Ishikawa (cell line): ENCODE measurements at regions not wholly inside any gene's neighbourhood (a gene's known extent, or its start where the extent isn't known, plus 50 kb on each side); places are given as distances from the start of the nearest gene placed in this dataset.

Experiments used
- CEBPB ChIP-seq: IDR thresholded peaks from 2 replicates; pipeline ENCODE4 v1.6.1; 2012
- CREB1 ChIP-seq: IDR thresholded peaks from 2 replicates; pipeline ENCODE4 v1.6.1; 2012; ENCODE audit warnings: low read depth
- EGR1 ChIP-seq: IDR thresholded peaks from 2 replicates; pipeline ENCODE4 v1.6.1; 2012
- EP300 ChIP-seq: IDR thresholded peaks from 2 replicates; pipeline ENCODE4 v1.6.1; 2012; ENCODE audit warnings: borderline replicate concordance
- TCF12 ChIP-seq: IDR thresholded peaks from 2 replicates; pipeline ENCODE4 v1.6.1; 2012; ENCODE audit warnings: low read depth
- YY1 ChIP-seq: IDR thresholded peaks from 2 replicates; pipeline ENCODE4 v1.6.1; 2012; ENCODE audit warnings: low read depth
- TF ChIP-seq, protein P1 (sequence below): IDR thresholded peaks from 2 replicates; pipeline ENCODE4 v1.6.1; 2012

DNA sequence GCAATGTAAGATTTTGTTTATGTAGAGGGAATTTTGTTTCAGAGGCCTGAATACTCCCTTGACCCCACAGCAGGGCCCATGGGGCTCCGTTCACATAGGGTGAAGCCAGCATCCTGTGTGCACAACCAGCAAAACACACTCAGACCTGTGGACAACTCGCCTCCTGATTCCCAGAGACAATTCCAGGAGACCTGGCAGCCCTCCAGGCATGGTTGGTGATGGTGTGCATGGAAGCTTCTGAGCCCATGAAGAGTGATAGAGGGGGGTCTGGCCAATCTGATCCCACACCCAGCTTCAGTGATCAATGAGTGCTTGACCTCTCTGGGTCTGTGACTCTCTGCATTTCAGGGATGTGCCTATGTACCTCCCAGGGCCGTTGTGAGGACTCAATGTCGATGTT, 91.0 kb upstream of the RAB6C start:
- TF ChIP-seq TCF12 (no peak), CEBPB (no peak), CREB1 (no peak), EGR1 (no peak), YY1 (no peak), EP300 (no peak)
- TF ChIP-seq, protein P1, sequence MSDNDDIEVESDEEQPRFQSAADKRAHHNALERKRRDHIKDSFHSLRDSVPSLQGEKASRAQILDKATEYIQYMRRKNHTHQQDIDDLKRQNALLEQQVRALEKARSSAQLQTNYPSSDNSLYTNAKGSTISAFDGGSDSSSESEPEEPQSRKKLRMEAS = no peak
